NT2/D1 (cell line): ENCODE measurements at regions not wholly inside any gene's neighbourhood (a gene's known extent, or its start where the extent isn't known, plus 50 kb on each side); places are given as distances from the start of the nearest gene placed in this dataset.

Experiments used
- YY1 ChIP-seq: IDR thresholded peaks from 2 replicates; pipeline ENCODE4 v1.6.1; 2011; ENCODE audit not compliant: insufficient read length, insufficient read depth
- ZNF274 ChIP-seq: IDR thresholded peaks from 2 replicates; pipeline ENCODE4 v1.6.1; 2011; ENCODE audit warnings: mild to moderate bottlenecking, low read depth, low read length

- TF ChIP-seq ZNF274 (no peak), YY1 (no peak)
Measured at GRCh38 chr7:101724957-101725356, 92.5 kb upstream of the CUX1 start.
